B cell (primary cell): ENCODE measurements at regions not wholly inside any gene's neighbourhood (a gene's known extent, or its start where the extent isn't known, plus 50 kb on each side); places are given as distances from the start of the nearest gene placed in this dataset.

ENCODE experiments used
- ATAC-seq: fragments of 200-7000 bp; cut with Tn5 transposase; one replicate; pipeline ENCODE4 v1.10.0; 2021; ENCODE audit warnings: low read depth, mild to moderate bottlenecking, moderate number of reproducible peaks, moderate library complexity
- CTCF ChIA-PET: fragments of 350-600 bp; sonication (Branson Sonifier 250); formaldehyde crosslinking; loops from one replicate; lab custom pipeline; 2021; ENCODE audit warnings: antibody characterized with exemption, inconsistent platforms; lab: Charles Lee
- POLR2A ChIA-PET: fragments of 350-600 bp; sonication (Branson Sonifier 250); formaldehyde crosslinking; loops from one replicate; lab custom pipeline; 2021; ENCODE audit warnings: antibody characterized with exemption; lab: Charles Lee
- DNase-seq: peaks from one replicate; pipeline ENCODE4 v3.0.0; 2013
- H2AFZ ChIP-seq: 2 replicates; pipeline ENCODE4 v1.6.1; 2012; ENCODE audit warnings: mild to moderate bottlenecking, low read depth, low read length; ENCODE audit not compliant: insufficient read depth, poor library complexity, severe bottlenecking
- H3K27ac ChIP-seq, 2 donors: 1 replicate in 1 of 2; 2 replicates in 1 of 2; pipeline ENCODE4 v1.5.1; 2012 to 2013; ENCODE audit warnings: low read length in 2 of 2, mild to moderate bottlenecking in 2 of 2, moderate library complexity in 1 of 2
- H3K27me3 ChIP-seq, 4 experiments: fragments of 200-600 bp in 1 of 4; sonication (generic) in 1 of 4; replicated peaks in 1 of 4; 1 replicate in 2 of 4; 2 replicates in 2 of 4; pipeline versions ENCODE4 v1.6.1 to v1.7.0; 2013 to 2016; ENCODE audit warnings: low read length in 3 of 4, mild to moderate bottlenecking in 2 of 4, mixed read lengths in 1 of 4, moderate library complexity in 1 of 4; ENCODE audit not compliant: insufficient read depth in 4 of 4, control insufficient read depth in 3 of 4; ENCODE audit errors: control extremely low read depth in 1 of 4
- H3K36me3 ChIP-seq, 2 experiments: replicated peaks in 1 of 2; 1 replicate in 1 of 2; 2 replicates in 1 of 2; pipeline versions ENCODE4 v1.6.1 to v1.7.1; 2013; ENCODE audit warnings: low read length in 1 of 2; ENCODE audit not compliant: insufficient read depth in 2 of 2, control insufficient read depth in 1 of 2; ENCODE audit errors: control extremely low read depth in 1 of 2, extremely low read depth in 1 of 2
- H3K4me1 ChIP-seq, 2 donors: fragments of 200-600 bp in 1 of 2; sonication (generic) in 1 of 2; 1 replicate in 1 of 2; 2 replicates in 1 of 2; pipeline versions ENCODE4 v1.5.1 to v1.6.1; 2013 to 2017; ENCODE audit warnings: low read length in 2 of 2; ENCODE audit not compliant: control insufficient read depth in 2 of 2, insufficient read depth in 2 of 2
- H3K4me2 ChIP-seq: replicated peaks from 2 replicates; pipeline ENCODE3; 2012; ENCODE audit warnings: mild to moderate bottlenecking, low read depth, low read length; ENCODE audit not compliant: poor library complexity, severe bottlenecking
- H3K4me3 ChIP-seq, 5 experiments: fragments of 200-600 bp in 1 of 5; sonication (generic) in 1 of 5; 1 replicate in 3 of 5; 2 replicates in 2 of 5; pipeline versions ENCODE4 v1.5.1 to v1.7.0; 2011 to 2016; ENCODE audit warnings: low read length in 4 of 5, mild to moderate bottlenecking in 4 of 5, low read depth in 2 of 5, control low read depth in 1 of 5, moderate library complexity in 1 of 5; ENCODE audit not compliant: insufficient read depth in 1 of 5; ENCODE audit errors: control extremely low read depth in 1 of 5, extremely low read depth in 1 of 5
- H3K79me2 ChIP-seq: fragments of 200-600 bp; sonication (generic); one replicate; pipeline ENCODE4 v1.6.0; 2016; ENCODE audit warnings: low read length; ENCODE audit not compliant: control insufficient read depth, insufficient read depth
- H3K9ac ChIP-seq: fragments of 200-600 bp; sonication (generic); 2 replicates; pipeline ENCODE4 v1.6.1; 2017; ENCODE audit warnings: mild to moderate bottlenecking, low read length, moderate library complexity
- H3K9me3 ChIP-seq, 3 donors: one replicate each; pipeline versions ENCODE4 v1.6.1 to v1.7.1; 2013; ENCODE audit warnings: low read length in 2 of 3; ENCODE audit not compliant: control insufficient read depth in 2 of 3, insufficient read depth in 1 of 3; ENCODE audit errors: control extremely low read depth in 1 of 3
- H4K20me1 ChIP-seq: 2 replicates; pipeline ENCODE4 v1.6.0; 2012; ENCODE audit warnings: mild to moderate bottlenecking, low read length; ENCODE audit not compliant: insufficient read depth, control insufficient read depth, poor library complexity, severe bottlenecking
- H3K27ac Mint-ChIP-seq: one replicate; pipeline ENCODE4 v1.8.0; 2021; ENCODE audit warnings: mixed read lengths
- H3K27me3 Mint-ChIP-seq: one replicate; pipeline ENCODE4 v1.8.0; 2021; ENCODE audit warnings: mixed read lengths
- H3K4me1 Mint-ChIP-seq: one replicate; pipeline ENCODE4 v1.8.0; 2021; ENCODE audit warnings: mixed read lengths
- H3K4me3 Mint-ChIP-seq: one replicate; pipeline ENCODE4 v1.8.0; 2021; ENCODE audit warnings: mixed read lengths
- H3K9me3 Mint-ChIP-seq: one replicate; pipeline ENCODE4 v1.8.0; 2022; ENCODE audit warnings: mixed read lengths; ENCODE audit not compliant: insufficient read depth
- EZH2 ChIP-seq: IDR thresholded peaks from 2 replicates; pipeline ENCODE4 v1.6.1; 2012; ENCODE audit warnings: borderline replicate concordance, low read depth, mild to moderate bottlenecking, moderate library complexity, low read length; ENCODE audit not compliant: insufficient read depth, poor library complexity, severe bottlenecking
- WGBS: methylation state at CpG from one replicate; pipeline ENCODE4 v1.1.5; 2013; ENCODE audit warnings: missing lambda C conversion rate; ENCODE audit not compliant: insufficient coverage; 5-methylcytosine and 5-hydroxymethylcytosine counted together
- intact Hi-C: fragments of 100-400 bp; cut with micrococcal nuclease; formaldehyde crosslinking; loops from one replicate; pipeline ENCODE4 v1.10.0; 2022
- TF ChIP-seq, protein P1 (sequence below): fragments of 200-600 bp; IDR thresholded peaks from one replicate; pipeline ENCODE4 v1.8.0; 2022; ENCODE audit warnings: antibody characterized with exemption, mild to moderate bottlenecking

DNA sequence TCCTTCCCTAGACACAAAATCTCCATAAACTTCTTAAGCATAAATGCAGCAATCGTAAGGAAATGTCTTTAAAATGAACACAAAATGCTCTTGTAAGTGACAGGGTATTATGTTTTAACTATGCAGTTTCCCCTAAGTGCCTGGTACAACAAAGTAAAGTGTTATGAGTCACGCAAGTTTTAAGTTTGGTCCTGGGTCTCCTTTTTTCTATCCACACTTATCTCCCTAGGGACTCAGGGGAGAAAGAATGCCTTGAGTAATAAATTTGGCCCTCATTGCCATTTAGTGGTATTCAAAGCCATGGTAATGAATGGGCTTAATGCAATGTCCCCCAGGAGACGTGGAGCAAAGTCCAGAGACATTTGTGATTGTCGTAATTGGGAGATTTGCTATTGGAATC is 149.1 kb downstream of the MAGEB17 start:
- peaks cover 6% of the 10 kb centered on the region for H3K27me3 Mint-ChIP-seq
- Histone ChIP-seq H3K4me2 (no peak overlapping the region), H3K36me3 (no peaks in the 10 kb centered on the region), H3K27me3 (peaks cover 0 to 2% (median 0%) of the 10 kb centered on the region in 4 experiments), H3K9me3 (no peaks in the 10 kb centered on the region), H3K79me2 (no peaks in the 10 kb centered on the region), H2AFZ (no peak overlapping the region), H3K27ac (no peak overlapping the region), H3K9ac (no peak overlapping the region), H3K4me1 (no peaks in the 10 kb centered on the region), H3K4me3 (no peak overlapping the region), H4K20me1 (no peaks in the 10 kb centered on the region)
- no peak for ATAC-seq
- H3K9me3 Mint-ChIP-seq: no peaks in the 10 kb centered on the region
- ChIA-PET POLR2A (no interaction called here), CTCF (no interaction called here)
- H3K4me3 Mint-ChIP-seq: no peak overlapping the region
- DNase-seq: no peak
- intact Hi-C loops: no loop called here
- no peaks in the 10 kb centered on the region for H3K4me1 Mint-ChIP-seq
- WGBS: no CpG with 5 or more reads among the region's 4 CpGs
- TF ChIP-seq, protein P1, sequence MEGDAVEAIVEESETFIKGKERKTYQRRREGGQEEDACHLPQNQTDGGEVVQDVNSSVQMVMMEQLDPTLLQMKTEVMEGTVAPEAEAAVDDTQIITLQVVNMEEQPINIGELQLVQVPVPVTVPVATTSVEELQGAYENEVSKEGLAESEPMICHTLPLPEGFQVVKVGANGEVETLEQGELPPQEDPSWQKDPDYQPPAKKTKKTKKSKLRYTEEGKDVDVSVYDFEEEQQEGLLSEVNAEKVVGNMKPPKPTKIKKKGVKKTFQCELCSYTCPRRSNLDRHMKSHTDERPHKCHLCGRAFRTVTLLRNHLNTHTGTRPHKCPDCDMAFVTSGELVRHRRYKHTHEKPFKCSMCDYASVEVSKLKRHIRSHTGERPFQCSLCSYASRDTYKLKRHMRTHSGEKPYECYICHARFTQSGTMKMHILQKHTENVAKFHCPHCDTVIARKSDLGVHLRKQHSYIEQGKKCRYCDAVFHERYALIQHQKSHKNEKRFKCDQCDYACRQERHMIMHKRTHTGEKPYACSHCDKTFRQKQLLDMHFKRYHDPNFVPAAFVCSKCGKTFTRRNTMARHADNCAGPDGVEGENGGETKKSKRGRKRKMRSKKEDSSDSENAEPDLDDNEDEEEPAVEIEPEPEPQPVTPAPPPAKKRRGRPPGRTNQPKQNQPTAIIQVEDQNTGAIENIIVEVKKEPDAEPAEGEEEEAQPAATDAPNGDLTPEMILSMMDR: no peak
- TF ChIP-seq EZH2: no peak
- H3K27ac Mint-ChIP-seq: no peak overlapping the region

DNA sequence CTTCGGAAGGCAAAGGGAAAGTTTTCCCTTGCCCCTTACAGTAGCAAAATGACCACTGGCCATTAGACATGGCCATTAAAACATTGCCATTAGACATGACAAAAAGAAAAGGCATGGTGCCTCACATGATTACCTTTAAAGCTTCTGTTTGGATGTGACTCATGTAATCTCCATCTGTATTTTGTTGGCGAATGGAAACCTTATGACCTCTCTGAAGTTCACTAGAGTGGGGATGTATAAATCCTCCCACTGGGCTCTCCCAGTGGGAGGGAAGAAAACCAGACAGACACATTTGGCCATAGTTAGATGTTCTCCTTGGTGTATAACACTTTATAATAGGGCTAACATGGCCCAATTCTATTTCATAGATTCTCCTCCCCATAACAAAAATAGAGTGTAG is 152.6 kb downstream of the MAGEB17 start:
- DNase-seq (no peak), ATAC-seq (no peak)
- no peak overlapping the region for H3K4me3 Mint-ChIP-seq
- TF ChIP-seq, protein P1: no peak
- no peak overlapping the region for H3K27ac Mint-ChIP-seq
- no peak overlapping the region for H2AFZ ChIP-seq
- no peaks in the 10 kb centered on the region for H4K20me1 ChIP-seq
- ChIA-PET CTCF (no interaction called here), POLR2A (no interaction called here)
- no peak overlapping the region for H3K4me2 ChIP-seq
- H3K9me3 Mint-ChIP-seq: no peaks in the 10 kb centered on the region
- no peak overlapping the region for H3K4me3 ChIP-seq
- H3K27ac ChIP-seq: no peak overlapping the region
- no peaks in the 10 kb centered on the region for H3K4me1 Mint-ChIP-seq
- intact Hi-C loops: no loop called here
- H3K36me3 ChIP-seq: no peaks in the 10 kb centered on the region
- H3K9me3 ChIP-seq: no peaks in the 10 kb centered on the region
- H3K79me2 ChIP-seq: no peaks in the 10 kb centered on the region
- WGBS: no CpG with 5 or more reads among the region's 2 CpGs
- no peaks in the 10 kb centered on the region for H3K27me3 ChIP-seq
- H3K27me3 Mint-ChIP-seq: no peaks in the 10 kb centered on the region
- no peaks in the 10 kb centered on the region for H3K4me1 ChIP-seq
- H3K9ac ChIP-seq: no peak overlapping the region
